Suprapubic skin (tissue), 4 donors: ENCODE measurements at regions not wholly inside any gene's neighbourhood (a gene's known extent, or its start where the extent isn't known, plus 50 kb on each side); places are given as distances from the start of the nearest gene placed in this dataset.

ENCODE experiments used
- DNase-seq, 2 donors: peaks; one replicate each; pipeline ENCODE4 v3.0.0-alpha.2; 2019; ENCODE audit warnings: low spot score in 2 of 2
- H3K27ac ChIP-seq: fragments of 200-600 bp; sonication (generic); one replicate; pipeline ENCODE4 v1.5.1; 2019
- H3K27me3 ChIP-seq: fragments of 200-600 bp; sonication (generic); one replicate; pipeline ENCODE4 v1.5.1; 2019
- H3K36me3 ChIP-seq: fragments of 200-600 bp; sonication (generic); one replicate; pipeline ENCODE4 v1.5.1; 2019
- H3K4me1 ChIP-seq: fragments of 200-600 bp; sonication (generic); one replicate; pipeline ENCODE4 v1.5.1; 2019
- H3K4me3 ChIP-seq: fragments of 200-600 bp; sonication (generic); one replicate; pipeline ENCODE4 v1.5.1; 2019; ENCODE audit warnings: mild to moderate bottlenecking
- H3K9me3 ChIP-seq: fragments of 200-600 bp; sonication (generic); one replicate; pipeline ENCODE4 v1.5.1; 2019
- EP300 ChIP-seq: sonication (generic); formaldehyde crosslinking; IDR thresholded peaks from one replicate; pipeline ENCODE4 v1.6.1; 2017; ENCODE audit warnings: antibody characterized with exemption
- POLR2A ChIP-seq, 2 donors: fragments of 450-650 bp; IDR thresholded peaks; one replicate each; pipeline ENCODE4 v1.6.1; 2017; ENCODE audit warnings: antibody characterized with exemption in 2 of 2, mild to moderate bottlenecking in 2 of 2, moderate library complexity in 2 of 2
- POLR2AphosphoS5 ChIP-seq, 3 donors: sonication (generic); formaldehyde crosslinking; IDR thresholded peaks; one replicate each; pipeline ENCODE4 v1.6.1; 2017; ENCODE audit warnings: antibody characterized with exemption in 3 of 3
- WGBS: methylation state at CpG from one replicate; pipeline ENCODE4 v1.1.5; 2018; 5-methylcytosine and 5-hydroxymethylcytosine counted together
- TF ChIP-seq, protein P1 (sequence below), 2 donors: fragments of 200-600 bp in 1 of 2; fragments of 450-650 bp in 1 of 2; sonication (generic) in 1 of 2; IDR thresholded peaks; one replicate each; pipeline ENCODE4 v1.5.1; 2016 to 2019; ENCODE audit warnings: antibody characterized with exemption in 2 of 2, mild to moderate bottlenecking in 1 of 2, moderate library complexity in 1 of 2

DNA sequence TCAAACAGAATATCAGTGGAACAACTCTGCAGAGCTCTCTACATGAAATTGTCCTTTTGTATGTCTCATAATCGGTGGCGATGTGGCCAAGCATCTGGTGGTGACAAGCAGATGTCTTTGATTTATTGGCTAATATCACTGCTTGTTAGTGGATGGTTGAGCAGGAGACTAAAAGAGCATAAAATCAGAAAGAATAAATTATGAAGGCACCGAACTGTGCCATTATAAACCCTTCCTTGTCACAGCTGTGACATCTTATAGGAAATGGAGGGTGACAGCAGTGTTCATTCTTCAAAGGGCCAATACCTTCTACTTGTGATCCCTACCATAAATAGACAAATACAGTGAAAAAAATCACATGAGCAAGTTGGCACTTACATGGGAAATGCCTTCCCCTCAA, 1404.3 kb downstream of the MAT2B start:
- DNase-seq = no peak
- Histone ChIP-seq H3K27ac (no peak overlapping the region), H3K4me1 (no peaks in the 10 kb centered on the region), H3K4me3 (no peak overlapping the region), H3K36me3 (no peaks in the 10 kb centered on the region), H3K27me3 (no peaks in the 10 kb centered on the region), H3K9me3 (no peaks in the 10 kb centered on the region)
- no peak for TF ChIP-seq EP300
- TF ChIP-seq, protein P1, sequence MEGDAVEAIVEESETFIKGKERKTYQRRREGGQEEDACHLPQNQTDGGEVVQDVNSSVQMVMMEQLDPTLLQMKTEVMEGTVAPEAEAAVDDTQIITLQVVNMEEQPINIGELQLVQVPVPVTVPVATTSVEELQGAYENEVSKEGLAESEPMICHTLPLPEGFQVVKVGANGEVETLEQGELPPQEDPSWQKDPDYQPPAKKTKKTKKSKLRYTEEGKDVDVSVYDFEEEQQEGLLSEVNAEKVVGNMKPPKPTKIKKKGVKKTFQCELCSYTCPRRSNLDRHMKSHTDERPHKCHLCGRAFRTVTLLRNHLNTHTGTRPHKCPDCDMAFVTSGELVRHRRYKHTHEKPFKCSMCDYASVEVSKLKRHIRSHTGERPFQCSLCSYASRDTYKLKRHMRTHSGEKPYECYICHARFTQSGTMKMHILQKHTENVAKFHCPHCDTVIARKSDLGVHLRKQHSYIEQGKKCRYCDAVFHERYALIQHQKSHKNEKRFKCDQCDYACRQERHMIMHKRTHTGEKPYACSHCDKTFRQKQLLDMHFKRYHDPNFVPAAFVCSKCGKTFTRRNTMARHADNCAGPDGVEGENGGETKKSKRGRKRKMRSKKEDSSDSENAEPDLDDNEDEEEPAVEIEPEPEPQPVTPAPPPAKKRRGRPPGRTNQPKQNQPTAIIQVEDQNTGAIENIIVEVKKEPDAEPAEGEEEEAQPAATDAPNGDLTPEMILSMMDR (IDR thresholded peaks at IDR 0.05) = no peak
- TF ChIP-seq POLR2AphosphoS5 (IDR thresholded peaks at IDR 0.05) = no peak
- no peak for TF ChIP-seq POLR2A (IDR thresholded peaks at IDR 0.05)
- 56% methylated on average over 3 of the region's 3 CpGs for WGBS

- Histone ChIP-seq H3K36me3 (no peaks in the 10 kb centered on the region), H3K4me1 (no peaks in the 10 kb centered on the region), H3K9me3 (peaks cover 15% of the 10 kb centered on the region), H3K4me3 (no peak overlapping the region), H3K27me3 (no peaks in the 10 kb centered on the region), H3K27ac (no peak overlapping the region)
- no peak for TF ChIP-seq POLR2A (IDR thresholded peaks at IDR 0.05)
- DNase-seq = no peak
These were observed 1416.3 kb downstream of the MAT2B start for GRCh38 chr5:164921722-164922121.

GRCh38 chr5:164934039-164934438, 1428.6 kb downstream of the MAT2B start:
- Histone ChIP-seq H3K9me3 (peaks cover 9% of the 10 kb centered on the region), H3K4me1 (no peaks in the 10 kb centered on the region), H3K27ac (no peak overlapping the region), H3K27me3 (no peaks in the 10 kb centered on the region), H3K36me3 (no peaks in the 10 kb centered on the region), H3K4me3 (no peak overlapping the region)
- TF ChIP-seq, protein P1 (IDR thresholded peaks at IDR 0.05) = no peak
- TF ChIP-seq POLR2A (IDR thresholded peaks at IDR 0.05) = no peak
- TF ChIP-seq POLR2AphosphoS5 (IDR thresholded peaks at IDR 0.05) = no peak
- no peak for TF ChIP-seq EP300
- DNase-seq = no peak
- WGBS = 95% methylated on average over 7 of the region's 7 CpGs

- H3K4me1 ChIP-seq = no peaks in the 10 kb centered on the region
- no peaks in the 10 kb centered on the region for H3K27me3 ChIP-seq
- no peak overlapping the region for H3K4me3 ChIP-seq
- H3K36me3 ChIP-seq = no peaks in the 10 kb centered on the region
- 68% methylated on average over 7 of the region's 7 CpGs for WGBS
- no peak for DNase-seq
- H3K9me3 ChIP-seq = peaks cover 6% of the 10 kb centered on the region
- no peak overlapping the region for H3K27ac ChIP-seq
- TF ChIP-seq EP300 (no peak), POLR2AphosphoS5 (IDR thresholded peaks at IDR 0.05) (no peak), POLR2A (IDR thresholded peaks at IDR 0.05) (no peak)
- TF ChIP-seq, protein P1 (IDR thresholded peaks at IDR 0.05) = no peak
These were observed 1429.1 kb downstream of the MAT2B start for GRCh38 chr5:164934561-164934960.

DNA sequence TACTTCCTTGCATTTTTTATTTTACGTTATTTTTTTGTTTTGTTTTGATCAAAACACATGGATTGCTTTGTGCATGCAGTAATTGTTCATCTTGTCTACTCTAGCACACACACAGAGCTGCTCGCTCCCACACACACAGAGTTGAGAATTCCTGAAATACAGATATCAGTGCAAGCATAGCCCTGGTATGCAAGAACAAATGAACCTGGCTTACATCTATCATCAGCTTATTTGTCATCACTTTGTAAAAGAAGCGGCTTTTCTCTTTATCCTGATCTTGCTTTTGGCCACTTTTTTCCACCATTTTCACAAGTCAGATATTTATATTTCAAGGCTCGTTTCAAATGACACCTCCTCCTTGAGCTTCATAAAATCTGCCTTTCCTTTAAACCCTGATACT, 1435.7 kb downstream of the MAT2B start:
- Histone ChIP-seq H3K4me3 (no peak overlapping the region), H3K36me3 (no peaks in the 10 kb centered on the region), H3K27ac (no peak overlapping the region), H3K27me3 (no peaks in the 10 kb centered on the region), H3K4me1 (no peaks in the 10 kb centered on the region), H3K9me3 (no peaks in the 10 kb centered on the region)
- no peak for TF ChIP-seq POLR2A (IDR thresholded peaks at IDR 0.05)
- no peak for TF ChIP-seq POLR2AphosphoS5 (IDR thresholded peaks at IDR 0.05)
- TF ChIP-seq EP300 = no peak
- TF ChIP-seq, protein P1 (IDR thresholded peaks at IDR 0.05) = no peak
- 53% methylated on average over 4 of the region's 4 CpGs for WGBS
- no peak for DNase-seq

DNA sequence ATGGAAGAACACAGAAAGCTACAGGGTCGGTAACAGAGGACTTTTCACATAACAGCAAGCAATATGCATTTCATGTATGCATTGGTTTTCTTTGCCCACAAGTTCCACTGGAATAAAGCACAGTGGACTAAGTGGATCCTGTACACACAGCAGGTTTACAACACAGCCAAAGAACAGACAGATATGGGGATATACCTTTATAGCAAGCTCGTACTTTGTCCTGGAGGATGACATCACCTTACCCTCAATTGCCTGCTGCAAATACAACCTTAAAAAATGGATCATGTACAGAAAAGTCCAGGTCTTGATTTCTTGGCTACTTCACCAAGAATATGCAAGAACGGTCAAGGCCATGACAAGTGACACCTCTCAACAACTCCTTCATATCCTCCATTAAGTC, 1445.5 kb downstream of the MAT2B start:
- DNase-seq = no peak

More for the DNA sequence above, 1445.5 kb downstream of the MAT2B start:
- Histone ChIP-seq H3K4me3 (no peak overlapping the region), H3K27me3 (no peaks in the 10 kb centered on the region), H3K36me3 (no peaks in the 10 kb centered on the region), H3K27ac (no peak overlapping the region), H3K4me1 (no peaks in the 10 kb centered on the region), H3K9me3 (no peaks in the 10 kb centered on the region)
- WGBS = 88% methylated on average over 3 of the region's 3 CpGs
- TF ChIP-seq, protein P1 (IDR thresholded peaks at IDR 0.05) = no peak
- TF ChIP-seq EP300 (no peak), POLR2A (IDR thresholded peaks at IDR 0.05) (no peak), POLR2AphosphoS5 (IDR thresholded peaks at IDR 0.05) (no peak)
